Kidney (tissue), 13 donors: ENCODE measurements at regions not wholly inside any gene's neighbourhood (a gene's known extent, or its start where the extent isn't known, plus 50 kb on each side); places are given as distances from the start of the nearest gene placed in this dataset.

Source experiments
- DNase-seq, 5 donors: peaks; one replicate each; pipeline ENCODE4 v3.0.0-alpha.2; 2013 to 2020
- FAIRE-seq: peaks from 2 replicates; lab custom pipeline; 2012; peaks lifted over from hg19 to GRCh38; lab: Jason Lieb, UNC
- H3K27ac ChIP-seq, 2 donors: one replicate each; pipeline ENCODE4 v1.7.0; 2013; ENCODE audit warnings: low read depth in 2 of 2, low read length in 2 of 2, inconsistent platforms in 1 of 2
- H3K27me3 ChIP-seq: one replicate; pipeline ENCODE4 v1.7.1; 2013; ENCODE audit warnings: low read length, inconsistent platforms; ENCODE audit not compliant: control insufficient read depth, insufficient read depth
- H3K36me3 ChIP-seq, 3 donors: one replicate each; pipeline versions ENCODE4 v1.7.0 to v1.7.1; 2013; ENCODE audit warnings: low read length in 3 of 3, control low read depth in 1 of 3, inconsistent platforms in 1 of 3; ENCODE audit not compliant: insufficient read depth in 3 of 3, control insufficient read depth in 2 of 3
- H3K4me1 ChIP-seq, 3 donors: one replicate each; pipeline versions ENCODE4 v1.7.0 to v1.7.1; 2013; ENCODE audit warnings: low read length in 3 of 3, inconsistent platforms in 1 of 3, low read depth in 1 of 3; ENCODE audit not compliant: control insufficient read depth in 2 of 3, insufficient read depth in 2 of 3
- H3K4me3 ChIP-seq, 3 donors: one replicate each; pipeline versions ENCODE4 v1.7.0 to v1.8.1; 2013; ENCODE audit warnings: low read length in 3 of 3, control low read depth in 1 of 3, inconsistent platforms in 1 of 3
- H3K9ac ChIP-seq, 3 donors: one replicate each; pipeline versions ENCODE4 v1.7.0 to v1.7.1; 2013; ENCODE audit warnings: low read length in 3 of 3, control low read depth in 1 of 3, inconsistent platforms in 1 of 3
- H3K9me3 ChIP-seq, 3 donors: one replicate each; pipeline versions ENCODE4 v1.7.0 to v1.7.1; 2013; ENCODE audit warnings: low read length in 3 of 3, control low read depth in 1 of 3, inconsistent platforms in 1 of 3; ENCODE audit not compliant: control insufficient read depth in 2 of 3, insufficient read depth in 1 of 3
- intact Hi-C: fragments of 100-400 bp; cut with DNase I; formaldehyde crosslinking; loops from one replicate; pipeline ENCODE4 v1.11.1; 2022
- TF ChIP-seq, protein P1 (sequence below): IDR thresholded peaks from 3 replicates; pipeline ENCODE4 v1.5.1; 2012; ENCODE audit warnings: mild to moderate bottlenecking, moderate library complexity, borderline replicate concordance; ENCODE audit not compliant: insufficient read depth; ENCODE audit errors: extremely low read depth
- donor health status: control.
- donor health status: control.
- donor health status: control.
- donor health status: control.
- donor health status: control.
- donor health status: DM: yes; HTN: yes; CAD: no.
- donor health status: Normal renal cell carcinoma (clear cell type).

GRCh38 chr5:126093718-126094117 lies 329.5 kb upstream of the GRAMD2B start:
- TF ChIP-seq, protein P1, sequence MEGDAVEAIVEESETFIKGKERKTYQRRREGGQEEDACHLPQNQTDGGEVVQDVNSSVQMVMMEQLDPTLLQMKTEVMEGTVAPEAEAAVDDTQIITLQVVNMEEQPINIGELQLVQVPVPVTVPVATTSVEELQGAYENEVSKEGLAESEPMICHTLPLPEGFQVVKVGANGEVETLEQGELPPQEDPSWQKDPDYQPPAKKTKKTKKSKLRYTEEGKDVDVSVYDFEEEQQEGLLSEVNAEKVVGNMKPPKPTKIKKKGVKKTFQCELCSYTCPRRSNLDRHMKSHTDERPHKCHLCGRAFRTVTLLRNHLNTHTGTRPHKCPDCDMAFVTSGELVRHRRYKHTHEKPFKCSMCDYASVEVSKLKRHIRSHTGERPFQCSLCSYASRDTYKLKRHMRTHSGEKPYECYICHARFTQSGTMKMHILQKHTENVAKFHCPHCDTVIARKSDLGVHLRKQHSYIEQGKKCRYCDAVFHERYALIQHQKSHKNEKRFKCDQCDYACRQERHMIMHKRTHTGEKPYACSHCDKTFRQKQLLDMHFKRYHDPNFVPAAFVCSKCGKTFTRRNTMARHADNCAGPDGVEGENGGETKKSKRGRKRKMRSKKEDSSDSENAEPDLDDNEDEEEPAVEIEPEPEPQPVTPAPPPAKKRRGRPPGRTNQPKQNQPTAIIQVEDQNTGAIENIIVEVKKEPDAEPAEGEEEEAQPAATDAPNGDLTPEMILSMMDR, result no peak
- Histone ChIP-seq H3K9me3 (no peaks in the 10 kb centered on the region), H3K27ac (no peak overlapping the region), H3K36me3 (no peaks in the 10 kb centered on the region), H3K9ac (no peak overlapping the region), H3K27me3 (no peaks in the 10 kb centered on the region), H3K4me3 (no peak overlapping the region), H3K4me1 (no peaks in the 10 kb centered on the region)
- no peak for FAIRE-seq
- no peak for DNase-seq
- intact Hi-C loops, result no loop called here

DNA sequence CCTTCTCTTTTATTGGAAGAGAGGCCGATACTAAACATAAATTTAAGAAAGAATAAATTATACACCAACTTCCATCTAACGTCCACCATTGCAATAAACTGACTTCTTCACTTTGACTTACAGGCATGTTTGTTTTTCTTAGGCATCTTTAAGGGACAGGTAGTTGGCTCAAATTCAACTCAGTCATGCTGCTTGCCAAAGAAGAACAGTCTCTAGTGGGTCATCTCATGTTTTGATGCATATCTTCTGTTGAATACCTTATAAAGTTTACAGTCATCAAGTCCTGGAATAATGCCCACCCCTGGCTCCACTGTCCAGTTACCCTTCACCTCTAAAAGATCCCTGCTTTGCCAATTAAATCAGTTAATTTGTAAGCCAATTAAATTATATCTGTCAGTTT lies 328.2 kb upstream of the GRAMD2B start:
- DNase-seq (no peak), FAIRE-seq (no peak)
- TF ChIP-seq, protein P1, result no peak
- Histone ChIP-seq H3K4me1 (no peaks in the 10 kb centered on the region), H3K9ac (no peak overlapping the region), H3K27ac (no peak overlapping the region), H3K9me3 (no peaks in the 10 kb centered on the region), H3K4me3 (no peak overlapping the region), H3K36me3 (no peaks in the 10 kb centered on the region), H3K27me3 (no peaks in the 10 kb centered on the region)
- intact Hi-C loops, result no loop called here

DNA sequence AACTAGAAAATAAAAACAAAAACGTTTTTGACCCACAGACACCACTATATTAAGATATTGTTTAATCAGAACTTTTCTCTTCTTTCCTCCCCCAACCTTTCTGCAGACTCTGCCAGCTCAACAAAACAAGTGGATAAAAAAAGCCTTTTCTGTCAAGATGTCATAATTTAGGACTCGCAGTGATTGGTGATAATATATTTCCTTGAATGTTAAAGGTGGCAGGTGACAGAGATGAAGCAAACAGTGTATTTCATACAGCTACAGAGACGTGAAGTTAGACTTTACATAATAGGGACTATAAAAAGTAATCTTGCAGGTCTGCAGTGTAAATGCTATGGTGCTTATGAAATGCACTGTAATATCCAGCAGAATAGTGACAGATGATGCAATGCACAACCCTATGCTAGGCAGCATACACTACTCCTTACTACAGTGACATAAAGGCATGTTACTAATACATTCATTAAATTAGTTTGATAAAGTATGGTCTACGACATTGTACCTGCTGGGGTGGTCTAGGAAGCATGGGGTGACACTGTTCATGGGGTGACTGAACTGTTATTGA lies 326.7 kb upstream of the GRAMD2B start:
- H3K36me3 ChIP-seq, result no peaks in the 10 kb centered on the region
- H3K4me1 ChIP-seq, result no peaks in the 10 kb centered on the region
- no peaks in the 10 kb centered on the region for H3K27me3 ChIP-seq
- DNase-seq (no peak), FAIRE-seq (no peak)
- no peak overlapping the region for H3K9ac ChIP-seq
- no peaks in the 10 kb centered on the region for H3K9me3 ChIP-seq
- TF ChIP-seq, protein P1, result no peak
- H3K4me3 ChIP-seq, result no peak overlapping the region
- intact Hi-C loops, result no loop called here
- H3K27ac ChIP-seq, result no peak overlapping the region

DNA sequence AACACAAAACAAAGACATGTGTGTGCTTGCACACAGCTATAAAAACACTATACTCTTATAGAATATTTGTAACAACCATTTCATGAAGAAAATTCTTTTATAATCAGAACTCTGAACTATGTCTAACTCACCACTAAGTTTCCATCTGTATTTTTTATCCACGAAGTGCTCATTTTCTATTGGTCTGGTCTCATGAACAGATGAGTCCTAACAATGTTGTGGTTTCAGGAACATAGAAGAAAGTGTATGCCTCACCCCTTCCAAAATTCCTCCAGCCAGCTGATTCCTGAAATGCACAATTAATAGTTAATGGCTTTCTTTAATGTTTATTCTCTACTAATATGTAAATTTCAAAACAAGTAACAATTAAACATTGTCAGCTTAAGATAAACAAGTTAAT lies 325.3 kb upstream of the GRAMD2B start:
- Histone ChIP-seq H3K27me3 (no peaks in the 10 kb centered on the region), H3K9me3 (no peaks in the 10 kb centered on the region), H3K4me1 (no peaks in the 10 kb centered on the region), H3K4me3 (no peak overlapping the region), H3K27ac (no peak overlapping the region), H3K9ac (no peak overlapping the region), H3K36me3 (no peaks in the 10 kb centered on the region)
- no peak for DNase-seq
- no peak for FAIRE-seq
- intact Hi-C loops, result no loop called here
- TF ChIP-seq, protein P1, result no peak
